Activated CD4-positive, alpha-beta memory T cell treated with anti-CD3 and anti-CD28 coated beads for 36 hours (primary cell): ENCODE measurements at regions not wholly inside any gene's neighbourhood (a gene's known extent, or its start where the extent isn't known, plus 50 kb on each side); places are given as distances from the start of the nearest gene placed in this dataset.

Source experiments
- CTCF ChIA-PET: fragments of 350-600 bp; sonication (Branson Sonifier 250); formaldehyde crosslinking; loops from one replicate; lab custom pipeline; 2021; ENCODE audit warnings: antibody characterized with exemption, inconsistent platforms; lab: Charles Lee
- POLR2A ChIA-PET: fragments of 350-600 bp; sonication (Branson Sonifier 250); formaldehyde crosslinking; loops from one replicate; lab custom pipeline; 2021; ENCODE audit warnings: antibody characterized with exemption; lab: Charles Lee
- DNase-seq: peaks from one replicate; pipeline ENCODE4 v3.0.0-alpha.2; 2020
- H3K27ac Mint-ChIP-seq: one replicate; pipeline ENCODE4 v1.8.0; 2021; ENCODE audit warnings: mixed read lengths
- H3K27me3 Mint-ChIP-seq: one replicate; pipeline ENCODE4 v1.8.0; 2021; ENCODE audit warnings: mixed read lengths
- H3K36me3 Mint-ChIP-seq: one replicate; pipeline ENCODE4 v1.8.0; 2021; ENCODE audit warnings: mixed read lengths
- H3K4me1 Mint-ChIP-seq: one replicate; pipeline ENCODE4 v1.8.0; 2021; ENCODE audit warnings: low read depth, mixed read lengths
- H3K4me3 Mint-ChIP-seq: one replicate; pipeline ENCODE4 v1.8.0; 2021; ENCODE audit warnings: mild to moderate bottlenecking, mixed read lengths
- H3K9me3 Mint-ChIP-seq: one replicate; pipeline ENCODE4 v1.8.0; 2021; ENCODE audit warnings: mixed read lengths
- intact Hi-C: fragments of 100-400 bp; cut with micrococcal nuclease; formaldehyde crosslinking; loops from one replicate; pipeline ENCODE4 v1.15.1; 2023

GRCh38 chr7:69508736-69509135, 89.5 kb upstream of the AUTS2 start:
- Mint-ChIP-seq H3K9me3 (no peaks in the 10 kb centered on the region), H3K4me3 (no peak overlapping the region), H3K27ac (no peak overlapping the region), H3K27me3 (no peaks in the 10 kb centered on the region), H3K36me3 (no peaks in the 10 kb centered on the region), H3K4me1 (no peaks in the 10 kb centered on the region)
- DNase-seq: no peak
- ChIA-PET CTCF (no interaction called here), POLR2A (interaction anchor here (0.6 kb wide), 1 partner anchor 82 kb away, joined by 5 read pairs; no protein-coding TSS in a partner anchor)
- intact Hi-C loops: no loop called here

GRCh38 chr7:69510114-69510513, 88.2 kb upstream of the AUTS2 start:
- H3K27ac Mint-ChIP-seq: no peak overlapping the region
- H3K27me3 Mint-ChIP-seq: no peaks in the 10 kb centered on the region
- no peak for DNase-seq
- ChIA-PET POLR2A (no interaction called here), CTCF (no interaction called here)
- intact Hi-C loops: no loop called here
- no peaks in the 10 kb centered on the region for H3K36me3 Mint-ChIP-seq
- H3K4me3 Mint-ChIP-seq: no peak overlapping the region
- H3K4me1 Mint-ChIP-seq: no peaks in the 10 kb centered on the region
- no peaks in the 10 kb centered on the region for H3K9me3 Mint-ChIP-seq

- ChIA-PET POLR2A (no interaction called here), CTCF (no interaction called here)
- intact Hi-C loops: no loop called here
- Mint-ChIP-seq H3K36me3 (no peaks in the 10 kb centered on the region), H3K27me3 (no peaks in the 10 kb centered on the region), H3K4me1 (no peaks in the 10 kb centered on the region), H3K9me3 (no peaks in the 10 kb centered on the region), H3K4me3 (no peak overlapping the region), H3K27ac (no peak overlapping the region)
- no peak for DNase-seq
Measured at GRCh38 chr7:69515495-69516212, 82.6 kb upstream of the AUTS2 start.

GRCh38 chr7:69516238-69516820, 81.9 kb upstream of the AUTS2 start:
- no peak for DNase-seq
- ChIA-PET CTCF (no interaction called here), POLR2A (no interaction called here)
- H3K4me1 Mint-ChIP-seq: no peaks in the 10 kb centered on the region
- no peaks in the 10 kb centered on the region for H3K27me3 Mint-ChIP-seq
- intact Hi-C loops: no loop called here
- no peak overlapping the region for H3K4me3 Mint-ChIP-seq
- H3K27ac Mint-ChIP-seq: no peak overlapping the region
- no peaks in the 10 kb centered on the region for H3K9me3 Mint-ChIP-seq
- H3K36me3 Mint-ChIP-seq: no peaks in the 10 kb centered on the region

- intact Hi-C loops: no loop called here
- no peaks in the 10 kb centered on the region for H3K36me3 Mint-ChIP-seq
- CTCF ChIA-PET: no interaction called here
- no peaks in the 10 kb centered on the region for H3K9me3 Mint-ChIP-seq
- no peak for DNase-seq
- no peaks in the 10 kb centered on the region for H3K4me1 Mint-ChIP-seq
- POLR2A ChIA-PET: interaction anchor here (0.6 kb wide), 1 partner anchor 34 kb away, joined by 3 read pairs; no protein-coding TSS in a partner anchor
- H3K4me3 Mint-ChIP-seq: no peak overlapping the region
- no peak overlapping the region for H3K27ac Mint-ChIP-seq
- H3K27me3 Mint-ChIP-seq: no peaks in the 10 kb centered on the region
Measured at GRCh38 chr7:69517985-69518704, 80.1 kb upstream of the AUTS2 start.

GRCh38 chr7:69518705-69519077, 79.6 kb upstream of the AUTS2 start:
- ChIA-PET POLR2A (interaction anchor here (0.6 kb wide), 1 partner anchor 33 kb away, joined by 3 read pairs; no protein-coding TSS in a partner anchor), CTCF (no interaction called here)
- no peaks in the 10 kb centered on the region for H3K9me3 Mint-ChIP-seq
- H3K4me3 Mint-ChIP-seq: no peak overlapping the region
- H3K4me1 Mint-ChIP-seq: no peaks in the 10 kb centered on the region
- no peaks in the 10 kb centered on the region for H3K27me3 Mint-ChIP-seq
- H3K27ac Mint-ChIP-seq: no peak overlapping the region
- H3K36me3 Mint-ChIP-seq: no peaks in the 10 kb centered on the region
- DNase-seq: no peak
- intact Hi-C loops: no loop called here

GRCh38 chr7:69526570-69526969, 71.7 kb upstream of the AUTS2 start:
- DNase-seq: no peak
- intact Hi-C loops: no loop called here
- POLR2A ChIA-PET: no interaction called here
- CTCF ChIA-PET: no interaction called here
- Mint-ChIP-seq H3K9me3 (peaks cover 5% of the 10 kb centered on the region), H3K27ac (no peak overlapping the region), H3K4me1 (no peaks in the 10 kb centered on the region), H3K27me3 (peaks cover 2% of the 10 kb centered on the region), H3K36me3 (no peaks in the 10 kb centered on the region), H3K4me3 (no peak overlapping the region)

GRCh38 chr7:69527706-69528105, 70.6 kb upstream of the AUTS2 start:
- Mint-ChIP-seq H3K27me3 (peaks cover 2% of the 10 kb centered on the region), H3K9me3 (peaks cover 5% of the 10 kb centered on the region), H3K27ac (no peak overlapping the region), H3K4me1 (no peaks in the 10 kb centered on the region), H3K4me3 (no peak overlapping the region), H3K36me3 (no peaks in the 10 kb centered on the region)
- intact Hi-C loops: no loop called here
- no peak for DNase-seq
- ChIA-PET CTCF (no interaction called here), POLR2A (no interaction called here)

GRCh38 chr7:69531050-69531449, 67.2 kb upstream of the AUTS2 start:
- ChIA-PET POLR2A (no interaction called here), CTCF (no interaction called here)
- Mint-ChIP-seq H3K9me3 (peaks cover 9% of the 10 kb centered on the region), H3K4me3 (no peak overlapping the region), H3K4me1 (no peaks in the 10 kb centered on the region), H3K36me3 (no peaks in the 10 kb centered on the region), H3K27me3 (peaks cover 2% of the 10 kb centered on the region), H3K27ac (no peak overlapping the region)
- intact Hi-C loops: no loop called here
- no peak for DNase-seq

GRCh38 chr7:69534461-69535041, 63.7 kb upstream of the AUTS2 start:
- ChIA-PET POLR2A (no interaction called here), CTCF (no interaction called here)
- H3K27me3 Mint-ChIP-seq: peaks cover 2% of the 10 kb centered on the region
- no peak for DNase-seq
- peaks cover 12% of the 10 kb centered on the region for H3K9me3 Mint-ChIP-seq
- H3K4me1 Mint-ChIP-seq: no peaks in the 10 kb centered on the region
- no peak overlapping the region for H3K4me3 Mint-ChIP-seq
- intact Hi-C loops: no loop called here
- no peak overlapping the region for H3K27ac Mint-ChIP-seq
- no peaks in the 10 kb centered on the region for H3K36me3 Mint-ChIP-seq

- no peaks in the 10 kb centered on the region for H3K36me3 Mint-ChIP-seq
- H3K4me3 Mint-ChIP-seq: no peak overlapping the region
- ChIA-PET CTCF (no interaction called here), POLR2A (no interaction called here)
- H3K27ac Mint-ChIP-seq: no peak overlapping the region
- no peaks in the 10 kb centered on the region for H3K4me1 Mint-ChIP-seq
- H3K9me3 Mint-ChIP-seq: peaks cover 25% of the 10 kb centered on the region
- DNase-seq: no peak
- no peaks in the 10 kb centered on the region for H3K27me3 Mint-ChIP-seq
- intact Hi-C loops: no loop called here
Measured at GRCh38 chr7:69537691-69538090, 60.6 kb upstream of the AUTS2 start.

GRCh38 chr7:69539531-69539930, 58.7 kb upstream of the AUTS2 start:
- CTCF ChIA-PET: no interaction called here

More at GRCh38 chr7:69539531-69539930, 58.7 kb upstream of the AUTS2 start:
- H3K9me3 Mint-ChIP-seq: peaks cover 18% of the 10 kb centered on the region
- H3K27me3 Mint-ChIP-seq: peaks cover 1% of the 10 kb centered on the region
- no peak overlapping the region for H3K4me3 Mint-ChIP-seq
- no peaks in the 10 kb centered on the region for H3K36me3 Mint-ChIP-seq
- POLR2A ChIA-PET: no interaction called here
- intact Hi-C loops: no loop called here
- H3K4me1 Mint-ChIP-seq: no peaks in the 10 kb centered on the region
- H3K27ac Mint-ChIP-seq: no peak overlapping the region
- no peak for DNase-seq
